Caco-2 (cell line): ENCODE measurements at regions not wholly inside any gene's neighbourhood (a gene's known extent, or its start where the extent isn't known, plus 50 kb on each side); places are given as distances from the start of the nearest gene placed in this dataset.

Source experiments
- BruUV-seq: library from RNA; stranded (reverse); fragments of 400-500 nt; replicated peaks from 2 replicates; lab custom pipeline; 2021; lab: Mats Ljungman, UMichigan
- CTCF ChIA-PET: fragments of 300-600 bp; sonication (Branson Sonifier 250); formaldehyde crosslinking; loops from one replicate; lab custom pipeline; 2022; ENCODE audit warnings: antibody characterized with exemption; lab: Charles Lee
- POLR2A ChIA-PET: fragments of 300-600 bp; sonication (Branson Sonifier 250); formaldehyde crosslinking; loops from one replicate; lab custom pipeline; 2022; ENCODE audit warnings: antibody characterized with exemption; lab: Charles Lee
- DNase-seq, 2 experiments: peaks; one replicate each; pipeline versions ENCODE4 v3.0.0 to v3.0.0-alpha.2; 2020 to 2022
- H3K27me3 ChIP-seq: replicated peaks from 2 replicates; pipeline ENCODE4 v1.6.0; 2011; ENCODE audit warnings: low read length; ENCODE audit not compliant: control insufficient read depth, insufficient read depth
- H3K36me3 ChIP-seq: 2 replicates; pipeline ENCODE4 v1.5.1; 2011; ENCODE audit warnings: low read length; ENCODE audit not compliant: control insufficient read depth, insufficient read depth
- H3K4me1 ChIP-seq: fragments of 250-450 bp; sonication (Bioruptor Pico); 2 replicates; pipeline ENCODE4 v1.5.1; 2020; ENCODE audit warnings: mild to moderate bottlenecking
- H3K4me3 ChIP-seq: 2 replicates; pipeline ENCODE4 v1.5.1; 2011; ENCODE audit warnings: low read depth, mild to moderate bottlenecking, control low read depth, low read length
- H3K9me3 ChIP-seq: fragments of 250-450 bp; sonication (Bioruptor Pico); 2 replicates; pipeline ENCODE4 v1.5.1; 2020; ENCODE audit warnings: mild to moderate bottlenecking, moderate library complexity
- H3K27ac Mint-ChIP-seq: one replicate; pipeline ENCODE4 v1.8.0; 2022; ENCODE audit warnings: mixed read lengths; ENCODE audit not compliant: unreplicated experiment
- H3K27me3 Mint-ChIP-seq: one replicate; pipeline ENCODE4 v1.8.0; 2022; ENCODE audit warnings: mixed read lengths; ENCODE audit not compliant: insufficient read depth, unreplicated experiment
- H3K36me3 Mint-ChIP-seq: one replicate; pipeline ENCODE4 v1.8.0; 2022; ENCODE audit warnings: mild to moderate bottlenecking, mixed read lengths; ENCODE audit not compliant: insufficient read depth, unreplicated experiment
- H3K4me1 Mint-ChIP-seq: one replicate; pipeline ENCODE4 v1.8.0; 2022; ENCODE audit warnings: low read depth, mixed read lengths; ENCODE audit not compliant: unreplicated experiment
- H3K4me3 Mint-ChIP-seq: one replicate; pipeline ENCODE4 v1.8.0; 2022; ENCODE audit warnings: mild to moderate bottlenecking, moderate library complexity, mixed read lengths; ENCODE audit not compliant: unreplicated experiment
- H3K9me3 Mint-ChIP-seq: one replicate; pipeline ENCODE4 v1.8.0; 2022; ENCODE audit warnings: mixed read lengths; ENCODE audit not compliant: unreplicated experiment
- CTCF ChIP-seq, 2 experiments: fragments of 200-600 bp in 1 of 2; IDR thresholded peaks; 1 replicate in 1 of 2; 2 replicates in 1 of 2; pipeline versions ENCODE4 v1.5.1 to v1.8.0; 2011 to 2022; ENCODE audit warnings: antibody characterized with exemption in 1 of 2, control low read depth in 1 of 2, inconsistent platforms in 1 of 2, low read depth in 1 of 2, low read length in 1 of 2, mild to moderate bottlenecking in 1 of 2, moderate library complexity in 1 of 2; ENCODE audit not compliant: insufficient read depth in 1 of 2, severe bottlenecking in 1 of 2, unreplicated experiment in 1 of 2
- intact Hi-C: fragments of 100-400 bp; cut with micrococcal nuclease; formaldehyde crosslinking; loops from one replicate; pipeline ENCODE4 v1.10.0; 2022; ENCODE audit not compliant: unreplicated experiment

GRCh38 chr5:124679578-124680199, 66.8 kb downstream of the ZNF608 start:
- no peaks in the 10 kb centered on the region for H3K27me3 ChIP-seq
- no TSS peak for BruUV-seq
- intact Hi-C loops = loop anchor here (5.0 kb wide), 2 partner anchors 228 to 318 kb away; no protein-coding TSS in a partner anchor
- no peak overlapping the region for H3K4me3 Mint-ChIP-seq
- no peaks in the 10 kb centered on the region for H3K9me3 ChIP-seq
- CTCF ChIA-PET = interaction anchor here (0.6 kb wide), 1 partner anchor 499 kb away, joined by 3 read pairs; no protein-coding TSS in a partner anchor
- POLR2A ChIA-PET = interaction anchor here (1.3 kb wide), 1 partner anchor 69 kb away, joined by 27 read pairs; no protein-coding TSS in a partner anchor
- H3K36me3 Mint-ChIP-seq = no peaks in the 10 kb centered on the region
- peaks cover 10% of the 10 kb centered on the region for H3K9me3 Mint-ChIP-seq
- peaks cover 71% of the 10 kb centered on the region for H3K4me1 ChIP-seq
- no peaks in the 10 kb centered on the region for H3K36me3 ChIP-seq
- peak overlapping the region; percentile 37 for H3K27ac Mint-ChIP-seq
- peaks cover 59% of the 10 kb centered on the region for H3K4me1 Mint-ChIP-seq
- no peak for DNase-seq
- no peak overlapping the region for H3K4me3 ChIP-seq
- no peaks in the 10 kb centered on the region for H3K27me3 Mint-ChIP-seq
- no peak for TF ChIP-seq CTCF (IDR thresholded peaks at IDR 0.05; ENCODE audit: insufficient read depth in 1 of 2, low read depth in 1 of 2, low read length in 1 of 2, severe bottlenecking in 1 of 2, unreplicated experiment in 1 of 2)

- Mint-ChIP-seq H3K36me3 (no peaks in the 10 kb centered on the region), H3K27me3 (no peaks in the 10 kb centered on the region), H3K4me1 (peaks cover 52% of the 10 kb centered on the region), H3K27ac (peak overlapping the region; percentile 37), H3K4me3 (no peak overlapping the region), H3K9me3 (peaks cover 10% of the 10 kb centered on the region)
- no peak for TF ChIP-seq CTCF (IDR thresholded peaks at IDR 0.05; ENCODE audit: insufficient read depth in 1 of 2, low read depth in 1 of 2, low read length in 1 of 2, severe bottlenecking in 1 of 2, unreplicated experiment in 1 of 2)
- Histone ChIP-seq H3K4me3 (no peak overlapping the region), H3K36me3 (no peaks in the 10 kb centered on the region), H3K9me3 (no peaks in the 10 kb centered on the region), H3K4me1 (peaks cover 67% of the 10 kb centered on the region), H3K27me3 (no peaks in the 10 kb centered on the region)
- POLR2A ChIA-PET = interaction anchor here (1.3 kb wide), 1 partner anchor 70 kb away, joined by 27 read pairs; no protein-coding TSS in a partner anchor
- BruUV-seq = no TSS peak
- CTCF ChIA-PET = no interaction called here
- no peak for DNase-seq
- intact Hi-C loops = loop anchor here (5.0 kb wide), 2 partner anchors 228 to 318 kb away; no protein-coding TSS in a partner anchor
Measured at GRCh38 chr5:124678922-124679519, 67.4 kb downstream of the ZNF608 start.

- no peaks in the 10 kb centered on the region for H3K9me3 ChIP-seq
- no peak for TF ChIP-seq CTCF (IDR thresholded peaks at IDR 0.05; ENCODE audit: insufficient read depth in 1 of 2, low read depth in 1 of 2, low read length in 1 of 2, severe bottlenecking in 1 of 2, unreplicated experiment in 1 of 2)
- no TSS peak for BruUV-seq
- H3K36me3 ChIP-seq = no peaks in the 10 kb centered on the region
- ChIA-PET POLR2A (no interaction called here), CTCF (no interaction called here)
- H3K4me3 ChIP-seq = no peak overlapping the region
- peaks cover 62% of the 10 kb centered on the region for H3K4me1 ChIP-seq
- intact Hi-C loops = loop anchor here (5.0 kb wide), 2 partner anchors 229 to 319 kb away; no protein-coding TSS in a partner anchor
- H3K4me3 Mint-ChIP-seq = no peak overlapping the region
- peaks cover 47% of the 10 kb centered on the region for H3K4me1 Mint-ChIP-seq
- no peaks in the 10 kb centered on the region for H3K27me3 Mint-ChIP-seq
- H3K9me3 Mint-ChIP-seq = peaks cover 10% of the 10 kb centered on the region
- peak overlapping the region; percentile 37 for H3K27ac Mint-ChIP-seq
- no peaks in the 10 kb centered on the region for H3K36me3 Mint-ChIP-seq
- no peaks in the 10 kb centered on the region for H3K27me3 ChIP-seq
- no peak for DNase-seq
Measured at GRCh38 chr5:124678468-124678867, 68.0 kb downstream of the ZNF608 start.
